ENCODE measurements at regions not wholly inside any gene's neighbourhood (a gene's known extent, or its start where the extent isn't known, plus 50 kb on each side); places are given as distances from the start of the nearest gene placed in this dataset.

GRCh38 chr18:29301048-29301447 is 1124.1 kb upstream of the CDH2 start:
- no peak for TF ChIP-seq POLR2A (IDR thresholded peaks at IDR 0.05)
- no peak for TF ChIP-seq CTCF (IDR thresholded peaks at IDR 0.05)

Data from uterus (tissue), 2 donors.